Brain microvascular endothelial cell (primary cell): ENCODE measurements at regions not wholly inside any gene's neighbourhood (a gene's known extent, or its start where the extent isn't known, plus 50 kb on each side); places are given as distances from the start of the nearest gene placed in this dataset.

Source experiments
- DNase-seq: peaks from one replicate; pipeline ENCODE4 v3.0.0-alpha.2; 2020
- H3K27ac ChIP-seq: fragments of 250-450 bp; sonication (Bioruptor Pico); 2 replicates; pipeline ENCODE4 v1.5.1; 2020; ENCODE audit warnings: mild to moderate bottlenecking, moderate library complexity
- H3K27me3 ChIP-seq: fragments of 250-450 bp; sonication (Bioruptor Pico); replicated peaks from 2 replicates; pipeline ENCODE4 v1.5.1; 2020; ENCODE audit warnings: mild to moderate bottlenecking
- H3K36me3 ChIP-seq: fragments of 250-450 bp; sonication (Bioruptor Pico); replicated peaks from 2 replicates; pipeline ENCODE4 v1.5.1; 2020; ENCODE audit warnings: mild to moderate bottlenecking
- H3K4me3 ChIP-seq: 2 replicates; pipeline ENCODE4 v1.5.1; 2011; ENCODE audit warnings: low read depth, mild to moderate bottlenecking, control low read depth, low read length, moderate library complexity
- CTCF ChIP-seq: IDR thresholded peaks from 2 replicates; pipeline ENCODE4 v1.5.1; 2011; ENCODE audit warnings: low read depth, mild to moderate bottlenecking, moderate library complexity, low read length, control low read depth, inconsistent platforms; ENCODE audit errors: missing control alignments
- in situ Hi-C: cut with HindIII; loops from 2 replicates; pipeline ENCODE4 v1.10.0; 2017; ENCODE audit warnings: low sequenced_read_pairs, low pct_ligation_motif_present

DNA sequence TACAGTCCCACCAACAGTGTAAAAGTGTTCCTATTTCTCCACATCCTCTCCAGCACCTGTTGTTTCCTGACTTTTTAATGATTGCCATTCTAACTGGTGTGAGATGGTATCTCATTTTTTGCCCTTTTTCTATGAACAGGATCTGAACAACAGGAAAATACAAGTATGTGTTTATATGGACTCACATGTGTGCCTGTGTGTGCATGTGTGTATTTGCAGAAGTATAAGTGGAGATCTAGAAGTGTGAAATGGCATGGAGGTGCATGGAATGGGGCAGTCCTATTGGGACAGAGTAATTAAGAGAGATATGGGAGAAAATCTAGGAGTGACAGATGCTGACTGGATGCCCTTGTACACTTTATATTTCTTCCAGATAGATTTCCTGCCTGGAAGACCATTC lies 111.6 kb upstream of the PCGF5 start:
- no peak for TF ChIP-seq CTCF
- DNase-seq: no peak
- Histone ChIP-seq H3K27ac (no peak overlapping the region), H3K36me3 (no peaks in the 10 kb centered on the region), H3K4me3 (no peak overlapping the region), H3K27me3 (no peaks in the 10 kb centered on the region)
- in situ Hi-C loops: no loop called here

DNA sequence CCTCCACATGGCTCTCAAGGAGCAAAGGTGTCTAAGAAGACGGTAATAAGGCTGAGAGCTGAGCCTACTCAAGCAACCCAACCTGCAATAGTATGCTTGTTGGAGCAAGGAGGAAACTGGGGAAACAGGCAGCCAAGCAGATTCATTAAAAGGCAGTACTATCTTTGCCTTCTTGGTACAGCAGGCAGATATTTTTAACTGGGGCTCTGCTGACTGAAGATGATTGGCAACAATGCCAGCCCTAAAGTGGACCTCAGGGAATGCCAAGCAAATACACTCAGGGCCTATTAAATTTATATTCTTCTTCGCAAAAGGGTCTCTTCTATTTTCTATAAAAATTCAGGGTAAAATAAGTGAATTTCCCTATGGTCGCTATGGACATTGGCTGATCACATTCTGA lies 109.4 kb upstream of the PCGF5 start:
- H3K27ac ChIP-seq: no peak overlapping the region
- H3K36me3 ChIP-seq: no peaks in the 10 kb centered on the region

GRCh38 chr10:91115618-91116390 lies 104.7 kb upstream of the PCGF5 start:
- no peak overlapping the region for H3K27ac ChIP-seq
- in situ Hi-C loops: no loop called here
- H3K4me3 ChIP-seq: no peak overlapping the region
- no peak for TF ChIP-seq CTCF
- no peaks in the 10 kb centered on the region for H3K36me3 ChIP-seq
- H3K27me3 ChIP-seq: no peaks in the 10 kb centered on the region
- DNase-seq: no peak

More for the DNA sequence above, 109.4 kb upstream of the PCGF5 start:
- TF ChIP-seq CTCF: no peak
- in situ Hi-C loops: no loop called here
- H3K4me3 ChIP-seq: no peak overlapping the region
- DNase-seq: no peak
- H3K27me3 ChIP-seq: no peaks in the 10 kb centered on the region

GRCh38 chr10:91117505-91117904 lies 103.0 kb upstream of the PCGF5 start:
- H3K36me3 ChIP-seq: no peaks in the 10 kb centered on the region
- no peak for DNase-seq
- H3K4me3 ChIP-seq: no peak overlapping the region
- in situ Hi-C loops: no loop called here
- no peak overlapping the region for H3K27ac ChIP-seq
- TF ChIP-seq CTCF: no peak
- H3K27me3 ChIP-seq: no peaks in the 10 kb centered on the region

GRCh38 chr10:91120348-91120747 lies 100.1 kb upstream of the PCGF5 start:
- Histone ChIP-seq H3K27me3 (no peaks in the 10 kb centered on the region), H3K4me3 (no peak overlapping the region), H3K27ac (no peak overlapping the region), H3K36me3 (no peaks in the 10 kb centered on the region)
- no peak for TF ChIP-seq CTCF
- in situ Hi-C loops: no loop called here
- no peak for DNase-seq

DNA sequence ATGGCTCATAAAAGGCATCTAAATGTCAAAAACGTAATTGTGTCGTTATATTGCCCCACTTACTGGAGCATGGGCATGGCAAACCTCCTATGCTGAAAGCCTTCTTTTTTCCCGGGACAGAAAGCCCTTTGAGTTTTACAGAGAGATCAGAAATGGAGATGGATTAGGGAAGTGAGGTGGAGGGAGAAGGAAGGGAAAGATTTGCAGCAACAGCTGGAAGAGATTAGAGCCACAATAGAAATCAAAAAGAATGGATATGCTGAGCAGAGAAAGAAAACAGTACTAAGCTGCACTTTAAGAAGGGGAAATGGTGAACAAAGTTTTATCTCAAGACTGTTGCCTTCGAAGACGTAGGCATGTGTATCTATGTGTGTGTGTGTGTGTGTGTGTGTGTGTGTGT lies 97.2 kb upstream of the PCGF5 start:
- DNase-seq: no peak
- no peak for TF ChIP-seq CTCF
- H3K27ac ChIP-seq: no peak overlapping the region
- no peaks in the 10 kb centered on the region for H3K36me3 ChIP-seq
- no peak overlapping the region for H3K4me3 ChIP-seq
- in situ Hi-C loops: no loop called here
- no peaks in the 10 kb centered on the region for H3K27me3 ChIP-seq
